DMS 273 treated with DMSO at 0.1 percent for 48 hours (cell line): ENCODE measurements at regions not wholly inside any gene's neighbourhood (a gene's known extent, or its start where the extent isn't known, plus 50 kb on each side); places are given as distances from the start of the nearest gene placed in this dataset.
A peak's percentile ranks its signal among the peaks of the same experiment; 100 is the strongest.
"Not testable (repeated sequence)": the region's sequence is repeated elsewhere in the genome, so short reads cannot be mapped to it uniquely, and the experiment has no call there.

Source experiments
- DNase-seq: peaks from one replicate; lab custom pipeline; 2025; lab: John Stamatoyannopoulos, UW

- DNase-seq = no peak
These were observed 125.1 kb upstream of the FAM204A start for GRCh38 chr10:118467200-118467599.

GRCh38 chr10:118465300-118465874, 123.3 kb upstream of the FAM204A start:
- DNase-seq = no peak

GRCh38 chr10:118463740-118464139, 121.6 kb upstream of the FAM204A start:
- DNase-seq = no peak

GRCh38 chr10:118462401-118462800, 120.3 kb upstream of the FAM204A start:
- no peak for DNase-seq

- peak; percentile 2 for DNase-seq
These were observed 117.6 kb upstream of the FAM204A start for GRCh38 chr10:118459642-118460193.

GRCh38 chr10:118458957-118459641, 117.0 kb upstream of the FAM204A start:
- no peak for DNase-seq

GRCh38 chr10:118457824-118458428, 115.8 kb upstream of the FAM204A start:
- no peak for DNase-seq

- DNase-seq = no peak
These were observed 113.1 kb upstream of the FAM204A start for GRCh38 chr10:118455181-118455695.

- DNase-seq = no peak
These were observed 112.1 kb upstream of the FAM204A start for GRCh38 chr10:118454211-118454610.

GRCh38 chr10:118452098-118452497, 110.0 kb upstream of the FAM204A start:
- no peak for DNase-seq

- DNase-seq = no peak
These were observed 107.4 kb upstream of the FAM204A start for GRCh38 chr10:118449521-118449920.

GRCh38 chr10:118448744-118449143, 106.6 kb upstream of the FAM204A start:
- DNase-seq = no peak

- no peak for DNase-seq
These were observed 105.5 kb upstream of the FAM204A start for GRCh38 chr10:118447478-118448270.

- no peak for DNase-seq
These were observed 103.4 kb upstream of the FAM204A start for GRCh38 chr10:118445535-118445934.

GRCh38 chr10:118444069-118444468, 101.9 kb upstream of the FAM204A start:
- no peak for DNase-seq

- DNase-seq = no peak
These were observed 99.9 kb upstream of the FAM204A start for GRCh38 chr10:118442032-118442431.

- DNase-seq = no peak
These were observed 97.7 kb upstream of the FAM204A start for GRCh38 chr10:118439824-118440223.

- DNase-seq = no peak
These were observed 94.6 kb upstream of the FAM204A start for GRCh38 chr10:118436742-118437141.

GRCh38 chr10:118430190-118430589, 88.1 kb upstream of the FAM204A start:
- DNase-seq = no peak

- peak; percentile 66 for DNase-seq
These were observed 81.8 kb upstream of the FAM204A start for GRCh38 chr10:118423800-118424442.

GRCh38 chr10:118422241-118422640, 80.1 kb upstream of the FAM204A start:
- DNase-seq = no peak

GRCh38 chr10:118420049-118420448, 77.9 kb upstream of the FAM204A start:
- not testable (repeated sequence) for DNase-seq
